Keratinocyte (primary cell): ENCODE measurements at regions not wholly inside any gene's neighbourhood (a gene's known extent, or its start where the extent isn't known, plus 50 kb on each side); places are given as distances from the start of the nearest gene placed in this dataset.

Source experiments
- DNase-seq: peaks from one replicate; pipeline ENCODE4 v3.0.0-alpha.2; 2011; ENCODE audit warnings: low read depth, missing footprints, low spot score
- FAIRE-seq: peaks from 2 replicates; lab custom pipeline; 2011; peaks lifted over from hg19 to GRCh38; lab: Jason Lieb, UNC
- H2AFZ ChIP-seq: 2 replicates; pipeline ENCODE4 v1.6.0; 2012; ENCODE audit warnings: low read length, control low read depth, inconsistent platforms; ENCODE audit not compliant: control insufficient read depth
- H3K27ac ChIP-seq: 2 replicates; pipeline ENCODE4 v1.5.1; 2011; ENCODE audit warnings: low read length; ENCODE audit not compliant: control insufficient read depth, insufficient read depth
- H3K27me3 ChIP-seq: 3 replicates; pipeline ENCODE4 v1.6.0; 2011; ENCODE audit warnings: low read length; ENCODE audit not compliant: control insufficient read depth, insufficient read depth; ENCODE audit errors: extremely low read depth
- H3K36me3 ChIP-seq, 2 experiments: 2 replicates in 1 of 2; 3 replicates in 1 of 2; pipeline ENCODE4 v1.5.1; 2011; ENCODE audit warnings: low read length in 2 of 2, mild to moderate bottlenecking in 1 of 2; ENCODE audit not compliant: control insufficient read depth in 2 of 2, insufficient read depth in 2 of 2; ENCODE audit errors: extremely low read depth in 1 of 2
- H3K4me1 ChIP-seq: 3 replicates; pipeline ENCODE4 v1.5.1; 2011; ENCODE audit warnings: low read length; ENCODE audit not compliant: control insufficient read depth, insufficient read depth; ENCODE audit errors: extremely low read depth
- H3K4me2 ChIP-seq: 3 replicates; pipeline ENCODE4 v1.6.0; 2011; ENCODE audit warnings: low read depth, low read length; ENCODE audit not compliant: control insufficient read depth, insufficient read depth; ENCODE audit errors: extremely low read depth
- H3K4me3 ChIP-seq, 3 experiments: fragments of 200-600 bp in 1 of 3; sonication (generic) in 1 of 3; 2 replicates in 2 of 3; 3 replicates in 1 of 3; pipeline ENCODE4 v1.5.1; 2011 to 2016; ENCODE audit warnings: low read length in 3 of 3, mild to moderate bottlenecking in 3 of 3, control low read depth in 2 of 3, inconsistent platforms in 1 of 3, low read depth in 1 of 3, mixed read lengths in 1 of 3, mixed run types in 1 of 3, moderate library complexity in 1 of 3; ENCODE audit not compliant: control insufficient read depth in 2 of 3, insufficient read depth in 2 of 3; ENCODE audit errors: extremely low read depth in 1 of 3
- H3K79me2 ChIP-seq: 2 replicates; pipeline ENCODE4 v1.6.0; 2012; ENCODE audit warnings: low read length; ENCODE audit not compliant: control insufficient read depth, insufficient read depth
- H3K9ac ChIP-seq: 3 replicates; pipeline ENCODE4 v1.6.0; 2011; ENCODE audit warnings: low read length; ENCODE audit not compliant: control insufficient read depth, insufficient read depth; ENCODE audit errors: extremely low read depth
- H3K9me1 ChIP-seq: 3 replicates; pipeline ENCODE4 v1.6.0; 2011; ENCODE audit warnings: low read length; ENCODE audit not compliant: control insufficient read depth, insufficient read depth; ENCODE audit errors: extremely low read depth
- H3K9me3 ChIP-seq: 2 replicates; pipeline ENCODE4 v1.5.1; 2012; ENCODE audit warnings: low read depth, low read length; ENCODE audit not compliant: control insufficient read depth
- H4K20me1 ChIP-seq: 3 replicates; pipeline ENCODE4 v1.6.0; 2011; ENCODE audit warnings: low read length; ENCODE audit not compliant: control insufficient read depth, insufficient read depth; ENCODE audit errors: extremely low read depth
- EZH2 ChIP-seq: IDR thresholded peaks from one replicate; pipeline ENCODE4 v1.6.1; 2012; ENCODE audit warnings: inconsistent platforms, mild to moderate bottlenecking, low read length, moderate library complexity
- dilution Hi-C: fragments of 300-500 bp; cut with MboI; formaldehyde crosslinking; loops from one replicate; pipeline ENCODE4 v1.7.0; 2020; ENCODE audit warnings: low sequenced_read_pairs; ENCODE audit not compliant: extremely low pct_ligation_motif_present
- TF ChIP-seq, protein P1 (sequence below), 3 experiments: IDR thresholded peaks in 1 of 3; conservative IDR thresholded peaks in 1 of 3; optimal IDR thresholded peaks in 1 of 3; 2 replicates in 2 of 3; 3 replicates in 1 of 3; pipeline versions ENCODE3 to v1.5.1; 2011; ENCODE audit warnings: low read length in 3 of 3, mild to moderate bottlenecking in 3 of 3, moderate library complexity in 2 of 3, control low read depth in 1 of 3, inconsistent platforms in 1 of 3; ENCODE audit not compliant: insufficient read depth in 2 of 3; ENCODE audit errors: extremely low read depth in 1 of 3

DNA sequence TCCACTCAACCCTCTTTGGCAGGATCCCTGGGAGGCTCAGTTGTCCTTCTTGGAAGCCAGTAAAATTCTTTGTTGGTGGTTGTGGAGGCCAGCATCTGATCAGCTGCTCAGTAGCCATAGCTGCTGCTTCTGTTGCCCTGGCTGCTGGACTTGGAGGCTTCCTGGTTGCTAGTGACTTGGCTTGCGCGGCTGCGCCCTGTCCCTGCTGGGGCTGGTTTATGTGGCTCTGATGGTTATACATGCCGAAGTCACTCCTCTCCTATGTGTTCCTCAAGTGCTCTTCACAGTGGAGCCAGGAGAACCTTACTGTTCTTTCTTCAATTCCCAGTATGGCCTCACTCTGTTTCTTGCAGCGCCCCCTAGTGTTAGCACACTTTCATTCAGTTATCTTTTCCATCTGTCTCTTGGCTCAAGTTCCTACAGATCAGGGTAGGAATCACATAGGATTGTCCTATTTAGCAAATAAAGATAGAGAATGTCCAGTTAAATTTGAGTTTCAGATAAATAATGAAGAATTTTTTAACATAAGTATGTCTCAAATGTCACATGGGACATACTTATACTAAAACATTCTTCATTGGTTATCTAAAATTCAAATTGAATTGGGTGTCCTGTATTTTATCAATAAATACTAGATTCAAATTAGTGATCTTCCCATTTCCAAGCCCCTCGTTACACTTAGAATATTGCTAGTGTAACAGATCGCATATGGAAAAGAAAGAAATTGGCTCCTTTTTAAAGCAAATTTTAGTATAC is 176.5 kb downstream of the TGFB2 start:
- Histone ChIP-seq H3K79me2 (no peaks in the 10 kb centered on the region), H3K4me2 (no peak overlapping the region), H3K9me1 (no peaks in the 10 kb centered on the region), H3K4me3 (no peak overlapping the region), H3K36me3 (no peaks in the 10 kb centered on the region), H3K9me3 (no peaks in the 10 kb centered on the region), H4K20me1 (no peaks in the 10 kb centered on the region), H3K4me1 (peaks cover 7% of the 10 kb centered on the region), H3K9ac (no peak overlapping the region), H3K27ac (no peak overlapping the region), H3K27me3 (no peaks in the 10 kb centered on the region), H2AFZ (no peak overlapping the region)
- FAIRE-seq, result peak; percentile 64
- dilution Hi-C loops, result no loop called here
- no peak for DNase-seq
- TF ChIP-seq, protein P1, sequence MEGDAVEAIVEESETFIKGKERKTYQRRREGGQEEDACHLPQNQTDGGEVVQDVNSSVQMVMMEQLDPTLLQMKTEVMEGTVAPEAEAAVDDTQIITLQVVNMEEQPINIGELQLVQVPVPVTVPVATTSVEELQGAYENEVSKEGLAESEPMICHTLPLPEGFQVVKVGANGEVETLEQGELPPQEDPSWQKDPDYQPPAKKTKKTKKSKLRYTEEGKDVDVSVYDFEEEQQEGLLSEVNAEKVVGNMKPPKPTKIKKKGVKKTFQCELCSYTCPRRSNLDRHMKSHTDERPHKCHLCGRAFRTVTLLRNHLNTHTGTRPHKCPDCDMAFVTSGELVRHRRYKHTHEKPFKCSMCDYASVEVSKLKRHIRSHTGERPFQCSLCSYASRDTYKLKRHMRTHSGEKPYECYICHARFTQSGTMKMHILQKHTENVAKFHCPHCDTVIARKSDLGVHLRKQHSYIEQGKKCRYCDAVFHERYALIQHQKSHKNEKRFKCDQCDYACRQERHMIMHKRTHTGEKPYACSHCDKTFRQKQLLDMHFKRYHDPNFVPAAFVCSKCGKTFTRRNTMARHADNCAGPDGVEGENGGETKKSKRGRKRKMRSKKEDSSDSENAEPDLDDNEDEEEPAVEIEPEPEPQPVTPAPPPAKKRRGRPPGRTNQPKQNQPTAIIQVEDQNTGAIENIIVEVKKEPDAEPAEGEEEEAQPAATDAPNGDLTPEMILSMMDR (optimal IDR thresholded peaks at IDR 0.05 in 1 of 3, IDR thresholded peaks at IDR 0.05 in 1 of 3, conservative IDR thresholded peaks at IDR 0.05 in 1 of 3; ENCODE audit: extremely low read depth in 1 of 3, insufficient read depth in 2 of 3, low read length in 3 of 3), result peak; percentile 51 to 67 (median 64)
- no peak for TF ChIP-seq EZH2

DNA sequence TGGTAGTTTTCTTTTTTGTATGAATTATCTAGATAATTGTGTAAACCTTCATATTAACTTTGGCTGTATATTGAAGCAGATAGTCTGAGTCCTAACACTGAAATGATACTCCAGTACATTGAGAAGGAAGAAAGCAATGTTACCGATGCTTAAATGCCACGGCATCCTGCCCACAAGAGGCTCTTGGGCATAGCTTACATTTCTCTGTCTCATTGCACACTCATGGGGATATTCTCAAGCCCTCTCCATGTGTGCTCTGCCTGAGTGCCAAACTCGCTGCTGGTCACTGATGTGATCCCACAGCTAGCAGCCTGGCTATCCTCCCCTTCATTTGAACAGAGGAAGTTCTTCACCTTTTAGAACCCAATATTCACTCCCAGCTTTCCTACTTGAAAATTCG is 179.4 kb downstream of the TGFB2 start:
- TF ChIP-seq, protein P1 (optimal IDR thresholded peaks at IDR 0.05 in 1 of 3, IDR thresholded peaks at IDR 0.05 in 1 of 3, conservative IDR thresholded peaks at IDR 0.05 in 1 of 3; ENCODE audit: extremely low read depth in 1 of 3, insufficient read depth in 2 of 3, low read length in 3 of 3), result no peak
- TF ChIP-seq EZH2, result no peak
- Histone ChIP-seq H3K4me2 (no peak overlapping the region), H2AFZ (no peak overlapping the region), H3K9me1 (no peaks in the 10 kb centered on the region), H3K79me2 (no peaks in the 10 kb centered on the region), H3K27me3 (no peaks in the 10 kb centered on the region), H3K9ac (no peak overlapping the region), H4K20me1 (no peaks in the 10 kb centered on the region), H3K4me3 (no peak overlapping the region), H3K9me3 (no peaks in the 10 kb centered on the region), H3K27ac (no peak overlapping the region), H3K36me3 (no peaks in the 10 kb centered on the region), H3K4me1 (no peaks in the 10 kb centered on the region)
- FAIRE-seq (no peak), DNase-seq (no peak)
- dilution Hi-C loops, result no loop called here
